GM11168 (cell line): ENCODE measurements at regions not wholly inside any gene's neighbourhood (a gene's known extent, or its start where the extent isn't known, plus 50 kb on each side); places are given as distances from the start of the nearest gene placed in this dataset.
"Not testable (repeated sequence)": the region's sequence is repeated elsewhere in the genome, so short reads cannot be mapped to it uniquely, and the experiment has no call there.

Experiments used
- in situ Hi-C: fragments of 300-500 bp; cut with MboI; formaldehyde crosslinking; loops from one replicate; pipeline ENCODE4 v1.12.0; 2022; ENCODE audit warnings: low sequenced_read_pairs; ENCODE audit not compliant: unreplicated experiment

DNA sequence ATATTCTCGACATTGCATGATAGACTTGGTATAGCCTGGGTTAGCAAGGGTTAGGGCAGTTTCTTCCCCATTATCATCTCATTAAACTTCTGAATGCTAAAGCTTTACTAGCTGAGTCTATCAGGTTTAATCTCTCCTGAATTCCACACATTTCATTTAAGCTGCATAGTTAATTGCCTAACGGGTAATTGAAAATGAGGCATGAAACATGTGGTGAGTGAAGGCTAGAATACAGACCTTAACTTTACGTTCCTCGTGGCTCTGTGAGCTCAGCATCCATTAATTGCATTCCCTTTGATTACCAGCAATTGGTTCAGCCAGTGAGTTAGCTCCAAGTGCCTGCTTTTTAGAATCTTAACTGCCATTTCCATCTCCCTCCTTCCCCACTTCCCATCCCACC is 126.5 kb upstream of the MEX3C start:
- in situ Hi-C loops: no loop called here

DNA sequence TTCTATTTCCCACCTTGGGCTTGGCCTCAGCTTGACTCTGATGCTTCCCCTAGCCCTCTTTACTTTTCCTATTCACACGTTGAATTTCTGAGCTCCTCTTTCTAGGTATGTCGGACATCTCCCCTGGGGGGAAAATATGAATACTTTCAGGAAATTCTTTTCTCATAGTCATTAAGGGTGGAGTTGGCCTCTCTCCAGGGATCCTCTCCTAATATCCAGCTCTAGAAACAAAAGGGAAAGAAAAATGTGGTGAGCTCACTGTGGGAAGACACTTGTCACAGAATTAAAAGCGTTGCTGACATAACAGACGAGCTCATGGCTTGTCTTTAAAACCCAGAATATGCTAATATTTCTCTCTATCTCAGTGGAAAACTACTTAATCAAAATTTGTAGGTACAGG is 132.7 kb upstream of the MEX3C start:
- in situ Hi-C loops: no loop called here

- in situ Hi-C loops: no loop called here
Observed at GRCh38 chr18:51330739-51331138, 133.3 kb upstream of the MEX3C start.

DNA sequence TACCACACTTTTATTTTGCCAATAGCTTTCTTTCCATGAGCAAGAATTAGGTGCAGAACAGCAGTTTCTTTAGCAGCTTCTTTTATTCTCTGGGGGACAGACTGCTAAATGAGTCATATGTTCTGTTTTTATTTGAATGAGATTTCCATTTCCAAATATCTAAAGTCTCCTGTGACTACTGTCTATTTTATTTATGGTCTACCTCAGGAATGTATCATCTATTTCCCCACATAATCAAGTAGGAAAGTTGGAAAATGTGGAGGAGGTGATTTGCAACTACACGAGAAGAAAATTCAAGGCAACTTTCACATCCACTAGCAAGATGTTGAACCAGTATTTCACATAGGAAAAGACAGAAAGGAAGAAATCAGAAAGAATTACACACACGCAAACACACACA is 139.9 kb upstream of the MEX3C start:
- in situ Hi-C loops: no loop called here

- in situ Hi-C loops: no loop called here
Observed at GRCh38 chr18:51339856-51340255, 142.4 kb upstream of the MEX3C start.

- in situ Hi-C loops: no loop called here
Observed at GRCh38 chr18:51340332-51340731, 142.9 kb upstream of the MEX3C start.

DNA sequence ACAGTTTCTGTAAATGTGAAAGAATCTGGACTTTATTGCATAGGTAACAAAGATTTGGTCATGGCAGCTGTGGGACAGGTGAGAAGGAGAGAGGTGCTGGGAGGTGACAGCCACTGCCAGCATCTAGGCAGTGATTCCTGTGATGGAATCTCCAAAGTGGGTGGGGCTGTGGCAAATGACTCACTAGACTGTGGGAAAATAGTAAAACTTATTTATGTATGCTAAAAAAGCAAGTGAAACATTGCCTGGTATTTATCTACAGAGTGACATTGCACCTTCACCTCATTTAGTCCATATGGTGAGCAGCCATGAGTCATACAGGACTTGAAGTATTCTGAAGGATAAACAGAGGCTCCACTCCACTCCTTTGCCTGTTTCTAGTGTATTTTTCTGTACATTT is 145.3 kb upstream of the MEX3C start:
- in situ Hi-C loops: no loop called here

DNA sequence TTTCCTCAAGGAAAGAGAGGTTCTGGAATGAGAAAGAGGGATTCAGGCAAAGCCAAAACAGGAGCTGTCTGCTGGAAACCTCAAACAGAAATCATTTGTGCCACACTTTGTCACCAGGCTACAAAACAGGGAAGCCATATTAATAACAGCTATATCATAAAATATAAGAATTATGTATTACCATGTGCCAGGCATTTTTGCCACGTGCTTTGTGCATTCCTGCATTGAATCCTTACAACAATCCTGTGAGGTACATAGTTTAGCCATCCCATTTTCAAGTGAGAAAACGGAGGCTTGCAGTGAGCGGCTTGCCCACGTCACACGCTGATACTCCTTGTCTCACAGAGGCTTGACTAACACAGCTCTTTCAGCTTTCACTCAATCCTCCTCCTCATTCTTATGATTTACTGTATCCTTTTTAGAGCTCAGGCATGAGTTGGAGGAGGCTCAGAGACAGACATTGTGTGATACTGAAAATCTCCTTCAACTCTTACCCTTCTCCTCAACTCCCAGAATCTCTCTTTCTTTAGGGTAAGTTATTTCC is 148.4 kb upstream of the MEX3C start:
- in situ Hi-C loops: no loop called here

- in situ Hi-C loops: no loop called here
Observed at GRCh38 chr18:51346404-51346803, 148.9 kb upstream of the MEX3C start.

GRCh38 chr18:51350081-51350480 is 152.6 kb upstream of the MEX3C start:
- in situ Hi-C loops: no loop called here

GRCh38 chr18:51355841-51356240 is 158.4 kb upstream of the MEX3C start:
- in situ Hi-C loops: no loop called here

DNA sequence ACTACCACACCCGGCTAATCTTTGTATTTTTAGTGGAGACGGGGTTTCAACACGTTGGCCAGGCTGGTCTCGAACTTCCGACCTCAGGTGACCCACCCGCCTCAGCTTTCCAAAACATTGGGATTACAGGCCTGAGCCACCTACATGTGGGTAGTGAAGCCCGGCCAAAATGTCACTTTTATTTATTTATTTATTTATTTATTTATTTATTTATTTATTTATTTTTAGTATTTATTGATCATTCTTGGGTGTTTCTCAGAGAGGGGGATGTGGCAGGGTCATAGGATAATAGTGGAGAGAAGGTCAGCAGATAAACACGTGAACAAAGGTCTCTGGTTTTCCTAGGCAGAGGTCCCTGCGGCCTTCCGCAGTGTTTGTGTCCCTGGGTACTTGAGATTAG is 162.8 kb upstream of the MEX3C start:
- in situ Hi-C loops: not testable (repeated sequence)

DNA sequence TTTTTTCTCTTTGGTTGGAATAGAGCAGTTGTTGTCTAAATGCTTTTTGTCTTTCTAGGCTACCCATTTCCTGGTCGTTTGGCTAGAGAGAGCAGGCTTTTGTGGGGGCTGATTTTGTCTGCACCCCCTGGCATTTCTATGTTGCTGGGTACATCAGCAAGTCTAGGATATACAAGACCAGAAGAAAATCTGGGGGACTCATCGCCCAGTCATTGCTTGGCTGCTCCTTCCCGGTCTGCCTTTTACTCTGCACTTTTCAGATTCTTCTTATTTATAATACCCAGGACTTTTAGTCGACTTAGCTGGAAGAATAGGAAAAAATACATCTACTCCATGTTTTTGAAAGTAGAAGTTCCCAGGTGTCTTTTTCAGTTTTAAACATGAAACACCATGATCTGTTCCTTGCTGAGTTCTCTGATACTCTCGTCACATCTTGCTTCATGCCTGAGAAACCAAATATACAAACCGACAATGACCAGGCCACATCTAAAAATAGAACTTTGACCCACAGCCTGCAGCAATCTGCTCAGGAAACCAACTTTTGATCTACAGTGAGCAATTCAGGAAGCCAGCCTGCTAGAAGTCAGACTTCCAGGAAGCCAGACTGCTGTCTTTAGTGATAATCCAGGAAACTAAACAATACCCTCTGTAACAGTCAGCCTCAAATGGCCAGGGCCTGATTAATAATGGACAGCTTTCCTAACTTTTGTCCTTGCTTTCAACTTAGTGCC is 163.8 kb upstream of the MEX3C start:
- in situ Hi-C loops: no loop called here

DNA sequence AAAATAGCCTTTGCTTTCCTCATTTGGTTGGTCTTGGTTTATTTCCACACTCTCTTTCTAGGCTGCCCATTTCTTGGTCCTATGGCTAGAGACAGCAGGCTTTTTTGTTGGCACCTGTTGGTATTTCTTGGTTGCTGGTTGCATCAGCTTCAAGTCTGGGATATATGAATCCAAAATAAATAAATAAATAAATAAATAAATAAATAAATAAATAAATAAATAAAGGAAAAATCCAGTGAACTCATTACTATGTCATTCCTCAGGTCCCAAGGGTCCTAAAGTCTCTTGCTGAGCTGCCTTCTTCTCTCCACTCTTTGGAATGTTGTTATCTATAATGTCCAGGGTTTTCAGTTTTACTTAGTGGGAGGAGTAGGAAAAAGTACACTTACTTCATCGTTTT is 165.9 kb upstream of the MEX3C start:
- in situ Hi-C loops: no loop called here

DNA sequence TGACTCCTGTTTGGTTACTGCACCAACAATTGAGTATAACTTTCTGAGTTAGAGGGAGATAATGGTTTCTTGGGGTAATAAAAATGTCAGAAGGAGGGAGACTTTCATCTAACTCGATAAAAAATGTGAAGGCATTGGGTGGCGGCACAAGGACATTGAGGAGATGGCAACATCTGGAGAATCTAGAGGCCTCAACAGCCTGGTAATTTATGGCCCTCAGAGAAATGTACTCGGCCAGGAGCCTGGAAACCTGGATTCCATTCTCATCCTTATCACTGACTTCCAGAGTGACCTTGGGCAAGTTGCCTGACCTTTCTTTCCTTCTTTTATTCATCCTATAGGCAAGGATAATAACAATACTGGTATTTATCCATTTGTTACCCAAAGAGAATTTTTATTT is 173.5 kb upstream of the MEX3C start:
- in situ Hi-C loops: no loop called here

DNA sequence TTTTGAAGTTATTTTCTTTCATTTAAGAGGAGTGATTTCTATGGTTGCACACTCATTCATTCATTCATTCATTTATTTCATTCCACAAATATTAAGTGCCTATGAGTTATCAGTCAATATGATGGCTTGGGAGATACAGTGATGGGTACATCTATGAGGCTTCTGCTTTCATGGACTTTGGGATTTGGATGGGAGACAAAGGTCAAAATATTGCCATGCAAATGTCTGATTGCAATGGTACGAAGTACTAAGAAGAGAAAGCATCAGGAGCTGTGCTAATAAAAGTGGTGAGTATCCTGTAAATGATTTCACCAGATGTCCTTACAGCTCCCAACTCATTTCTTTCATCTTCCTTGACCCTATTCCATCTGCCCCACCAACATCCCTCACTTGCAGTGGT is 174.4 kb upstream of the MEX3C start:
- in situ Hi-C loops: no loop called here

GRCh38 chr18:51382081-51382480 is 184.6 kb upstream of the MEX3C start:
- in situ Hi-C loops: loop anchor here (5.0 kb wide), 1 partner anchor 275 kb away; no protein-coding TSS in a partner anchor

DNA sequence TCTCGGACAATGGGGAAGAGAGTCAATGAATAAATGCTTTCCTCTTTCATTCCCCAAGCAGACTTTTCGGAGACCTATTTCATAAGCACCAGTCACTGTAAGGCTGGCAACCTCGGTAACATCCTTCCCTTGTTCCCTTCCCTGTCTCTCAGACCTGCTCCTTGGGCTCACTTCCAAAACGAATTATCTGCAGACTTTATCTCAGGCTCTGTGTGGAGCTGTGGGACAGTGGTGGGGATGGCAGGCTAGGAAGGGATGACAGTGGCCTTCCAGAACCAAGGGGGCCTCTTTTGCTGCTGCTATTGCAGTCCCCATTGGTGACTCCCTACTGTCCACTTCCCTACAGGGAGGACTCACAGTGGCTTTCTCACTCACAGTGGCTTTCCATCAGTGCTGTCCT is 185.6 kb upstream of the MEX3C start:
- in situ Hi-C loops: loop anchor here (5.0 kb wide), 1 partner anchor 276 kb away; no protein-coding TSS in a partner anchor

- in situ Hi-C loops: loop anchor here (5.0 kb wide), 1 partner anchor 276 kb away; no protein-coding TSS in a partner anchor
Observed at GRCh38 chr18:51383711-51384110, 186.2 kb upstream of the MEX3C start.

DNA sequence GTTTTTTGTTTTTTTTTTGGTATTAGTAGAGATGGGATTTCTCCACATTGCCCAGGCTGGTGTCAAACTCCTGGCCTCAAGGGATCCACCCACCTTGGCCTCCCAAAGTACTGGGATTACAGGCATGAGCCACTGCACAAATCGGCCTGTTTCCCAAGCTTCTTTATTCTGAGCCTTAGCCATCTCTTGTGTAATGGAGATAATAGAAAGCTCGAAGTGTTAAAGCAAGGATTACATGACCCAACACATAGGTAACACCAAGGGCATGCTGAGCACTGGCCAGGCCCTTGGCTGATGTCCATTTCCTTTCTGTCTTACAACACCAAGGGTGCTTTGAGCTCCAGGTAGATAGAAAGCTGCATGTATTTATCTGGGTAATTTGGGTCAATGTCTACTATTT is 187.8 kb upstream of the MEX3C start:
- in situ Hi-C loops: no loop called here

- in situ Hi-C loops: no loop called here
Observed at GRCh38 chr18:51390702-51391101, 193.2 kb upstream of the MEX3C start.

- in situ Hi-C loops: no loop called here
Observed at GRCh38 chr18:51391215-51391614, 193.7 kb upstream of the MEX3C start.
